Esophagus squamous epithelium (tissue), 5 donors: ENCODE measurements at regions not wholly inside any gene's neighbourhood (a gene's known extent, or its start where the extent isn't known, plus 50 kb on each side); places are given as distances from the start of the nearest gene placed in this dataset.

Experiments
- DNase-seq: peaks from one replicate; lab custom pipeline; 2025; lab: John Stamatoyannopoulos, UW
- H3K27ac ChIP-seq, 4 donors: fragments of 200-600 bp; sonication (generic); one replicate each; pipeline ENCODE4 v1.5.1; 2016 to 2019; ENCODE audit warnings: mild to moderate bottlenecking in 1 of 4
- H3K27me3 ChIP-seq, 4 donors: fragments of 200-600 bp; sonication (generic); 1 replicate in 3 of 4; 2 replicates in 1 of 4; pipeline versions ENCODE4 v1.5.1 to v1.6.0; 2017 to 2021; ENCODE audit warnings: antibody characterized with exemption in 1 of 4
- H3K36me3 ChIP-seq, 3 donors: fragments of 200-600 bp; sonication (generic); one replicate each; pipeline ENCODE4 v1.5.1; 2016 to 2019
- H3K4me1 ChIP-seq, 3 donors: fragments of 200-600 bp; sonication (generic); one replicate each; pipeline ENCODE4 v1.5.1; 2017 to 2019
- H3K4me3 ChIP-seq, 4 donors: fragments of 200-600 bp; sonication (generic); 1 replicate in 3 of 4; 2 replicates in 1 of 4; pipeline ENCODE4 v1.5.1; 2016 to 2019; ENCODE audit warnings: mild to moderate bottlenecking in 2 of 4, moderate library complexity in 1 of 4
- H3K9me3 ChIP-seq, 3 donors: fragments of 200-600 bp; sonication (generic); one replicate each; pipeline ENCODE4 v1.5.1; 2016 to 2019
- POLR2A ChIP-seq, 4 donors: fragments of 450-650 bp; IDR thresholded peaks; one replicate each; pipeline ENCODE4 v1.6.1; 2017; ENCODE audit warnings: antibody characterized with exemption in 4 of 4, mild to moderate bottlenecking in 4 of 4, moderate library complexity in 3 of 4
- WGBS, 2 donors: methylation state at CpG; one replicate each; pipeline ENCODE4 v1.1.5; 2018; 5-methylcytosine and 5-hydroxymethylcytosine counted together
- intact Hi-C: fragments of 100-400 bp; cut with DNase I; formaldehyde crosslinking; loops from one replicate; pipeline ENCODE4 v1.15.0; 2022
- TF ChIP-seq, protein P1 (sequence below), 6 experiments: fragments of 450-650 bp in 4 of 6; fragments of 200-600 bp in 2 of 6; sonication (generic) in 2 of 6; IDR thresholded peaks; one replicate each; pipeline ENCODE4 v1.5.1; 2016 to 2019; ENCODE audit warnings: antibody characterized with exemption in 6 of 6, mild to moderate bottlenecking in 4 of 6, moderate library complexity in 4 of 6
- donor health status: DM: yes; HTN: yes; CAD: no.

DNA sequence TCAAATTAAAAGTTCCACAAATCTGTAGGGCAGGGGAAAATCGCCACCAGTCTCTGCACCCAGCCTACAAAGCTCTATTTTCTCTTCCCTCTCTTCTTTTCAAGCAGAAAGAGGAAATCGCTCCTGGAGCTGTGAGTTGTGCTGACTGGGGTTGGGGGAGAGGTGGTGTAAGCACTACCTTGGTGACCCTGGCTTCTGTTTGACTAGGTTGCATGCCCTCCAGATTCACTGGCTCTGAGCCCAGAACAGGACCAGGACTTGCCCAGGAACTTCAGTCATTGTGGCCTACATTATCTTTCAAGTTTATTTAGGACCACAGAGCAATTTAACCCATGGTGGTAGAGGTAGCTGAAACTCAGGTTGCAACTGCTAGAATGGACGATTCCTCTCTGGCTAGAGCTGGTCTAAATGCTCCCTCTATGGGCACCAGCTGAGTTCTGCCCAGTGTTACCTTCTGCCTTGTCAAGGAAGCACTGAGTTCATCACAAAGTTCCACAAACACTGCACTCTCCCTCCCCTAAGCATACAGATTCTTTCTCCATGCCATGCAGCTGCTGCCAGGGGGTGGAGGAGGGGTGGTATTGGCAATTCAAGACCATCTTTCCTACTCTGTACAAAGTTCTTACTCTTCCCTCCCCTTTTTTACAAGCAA lies 122.0 kb upstream of the BMP5 start:
- Histone ChIP-seq H3K36me3 (no peaks in the 10 kb centered on the region), H3K27me3 (no peaks in the 10 kb centered on the region), H3K4me3 (no peak overlapping the region), H3K4me1 (no peaks in the 10 kb centered on the region), H3K9me3 (peaks cover 0 to 12% (median 0%) of the 10 kb centered on the region in 3 donors), H3K27ac (no peak overlapping the region)
- WGBS, 2 donors = 69 to 83% methylated on average over 3 of the region's 3 CpGs
- intact Hi-C loops = no loop called here
- no peak for TF ChIP-seq POLR2A (IDR thresholded peaks at IDR 0.05)
- TF ChIP-seq, protein P1, sequence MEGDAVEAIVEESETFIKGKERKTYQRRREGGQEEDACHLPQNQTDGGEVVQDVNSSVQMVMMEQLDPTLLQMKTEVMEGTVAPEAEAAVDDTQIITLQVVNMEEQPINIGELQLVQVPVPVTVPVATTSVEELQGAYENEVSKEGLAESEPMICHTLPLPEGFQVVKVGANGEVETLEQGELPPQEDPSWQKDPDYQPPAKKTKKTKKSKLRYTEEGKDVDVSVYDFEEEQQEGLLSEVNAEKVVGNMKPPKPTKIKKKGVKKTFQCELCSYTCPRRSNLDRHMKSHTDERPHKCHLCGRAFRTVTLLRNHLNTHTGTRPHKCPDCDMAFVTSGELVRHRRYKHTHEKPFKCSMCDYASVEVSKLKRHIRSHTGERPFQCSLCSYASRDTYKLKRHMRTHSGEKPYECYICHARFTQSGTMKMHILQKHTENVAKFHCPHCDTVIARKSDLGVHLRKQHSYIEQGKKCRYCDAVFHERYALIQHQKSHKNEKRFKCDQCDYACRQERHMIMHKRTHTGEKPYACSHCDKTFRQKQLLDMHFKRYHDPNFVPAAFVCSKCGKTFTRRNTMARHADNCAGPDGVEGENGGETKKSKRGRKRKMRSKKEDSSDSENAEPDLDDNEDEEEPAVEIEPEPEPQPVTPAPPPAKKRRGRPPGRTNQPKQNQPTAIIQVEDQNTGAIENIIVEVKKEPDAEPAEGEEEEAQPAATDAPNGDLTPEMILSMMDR (IDR thresholded peaks at IDR 0.05) = no peak
- DNase-seq = no peak

DNA sequence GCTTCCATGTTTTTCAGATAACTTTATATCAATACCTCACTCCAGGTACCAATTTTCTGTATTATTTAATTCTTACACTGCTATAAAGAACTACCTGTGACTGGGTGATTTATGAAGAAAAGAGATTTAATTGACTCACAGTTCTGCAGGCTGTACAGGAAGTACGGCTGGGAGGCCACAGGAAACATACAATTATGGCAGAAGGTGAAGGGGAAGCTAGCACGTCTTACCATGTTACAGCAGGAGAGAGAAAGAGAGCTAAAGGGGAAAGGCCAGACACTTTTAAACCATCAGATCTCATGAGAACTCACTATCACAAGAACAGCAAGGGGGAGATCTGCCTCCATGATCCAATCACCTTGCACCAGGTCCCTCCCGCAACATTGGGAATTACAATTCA lies 119.1 kb upstream of the BMP5 start:
- 63 to 76% methylated on average over 3 of the region's 3 CpGs for WGBS, 2 donors
- no peak for TF ChIP-seq POLR2A (IDR thresholded peaks at IDR 0.05)
- TF ChIP-seq, protein P1 (IDR thresholded peaks at IDR 0.05) = no peak
- intact Hi-C loops = no loop called here
- no peaks in the 10 kb centered on the region for H3K36me3 ChIP-seq
- H3K4me1 ChIP-seq = no peaks in the 10 kb centered on the region
- no peak overlapping the region for H3K4me3 ChIP-seq
- no peak for DNase-seq
- H3K27ac ChIP-seq = no peak overlapping the region
- peaks cover 0 to 12% (median 0%) of the 10 kb centered on the region in 3 donors for H3K9me3 ChIP-seq
- H3K27me3 ChIP-seq = no peaks in the 10 kb centered on the region

DNA sequence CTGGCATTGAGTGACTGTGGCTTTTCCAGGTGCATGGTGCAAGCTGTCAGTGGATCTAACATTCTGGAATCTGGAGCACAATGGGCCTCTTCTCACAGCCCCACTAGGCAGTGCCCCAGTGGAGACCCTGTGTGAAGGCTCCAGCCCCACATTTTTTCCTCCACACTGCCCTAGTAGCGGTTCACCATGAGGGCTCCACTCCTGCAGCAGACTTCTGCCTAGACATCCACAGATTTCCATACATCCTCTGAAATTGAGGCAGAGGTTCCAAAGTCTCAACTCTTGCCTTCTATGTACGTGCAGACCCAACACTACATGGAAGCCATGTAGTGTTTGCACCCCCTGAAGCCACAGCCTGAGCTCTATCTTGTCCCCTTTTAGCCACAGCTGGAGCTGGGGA lies 118.0 kb upstream of the BMP5 start:
- intact Hi-C loops = no loop called here
- H3K36me3 ChIP-seq = no peaks in the 10 kb centered on the region
- H3K4me1 ChIP-seq = no peaks in the 10 kb centered on the region
- no peak for DNase-seq
- H3K27me3 ChIP-seq = no peaks in the 10 kb centered on the region
- TF ChIP-seq, protein P1 (IDR thresholded peaks at IDR 0.05) = no peak
- TF ChIP-seq POLR2A (IDR thresholded peaks at IDR 0.05) = no peak
- no peak overlapping the region for H3K4me3 ChIP-seq
- peaks cover 0 to 12% (median 0%) of the 10 kb centered on the region in 3 donors for H3K9me3 ChIP-seq
- WGBS, 2 donors = 70% methylated on average over 2 of the region's 2 CpGs; no CpG with 5 or more reads in 1 of the 2 donors
- H3K27ac ChIP-seq = no peak overlapping the region

DNA sequence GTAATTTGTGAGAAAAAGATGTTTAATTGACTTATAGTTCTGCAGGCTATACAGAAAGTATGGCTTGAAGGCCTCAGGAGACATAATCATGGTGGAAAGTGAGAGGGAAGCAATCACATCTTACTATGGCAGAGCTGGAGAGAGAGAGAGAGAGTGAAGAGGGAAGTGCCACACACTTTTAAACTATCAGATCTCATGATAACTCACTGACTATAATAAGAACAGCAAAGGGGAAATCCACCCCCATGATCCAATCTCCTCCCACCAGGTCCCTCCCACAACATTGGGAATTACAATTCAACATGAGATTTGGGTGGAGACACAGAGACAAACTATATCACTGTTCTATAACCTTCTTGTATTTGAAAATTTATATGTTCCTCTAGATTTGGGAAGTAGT lies 117.2 kb upstream of the BMP5 start:
- Histone ChIP-seq H3K9me3 (peaks cover 0 to 12% (median 0%) of the 10 kb centered on the region in 3 donors), H3K4me1 (no peaks in the 10 kb centered on the region), H3K27me3 (no peaks in the 10 kb centered on the region), H3K36me3 (no peaks in the 10 kb centered on the region), H3K27ac (no peak overlapping the region), H3K4me3 (no peak overlapping the region)
- no peak for DNase-seq
- TF ChIP-seq, protein P1 (IDR thresholded peaks at IDR 0.05) = no peak
- TF ChIP-seq POLR2A (IDR thresholded peaks at IDR 0.05) = no peak
- intact Hi-C loops = no loop called here

DNA sequence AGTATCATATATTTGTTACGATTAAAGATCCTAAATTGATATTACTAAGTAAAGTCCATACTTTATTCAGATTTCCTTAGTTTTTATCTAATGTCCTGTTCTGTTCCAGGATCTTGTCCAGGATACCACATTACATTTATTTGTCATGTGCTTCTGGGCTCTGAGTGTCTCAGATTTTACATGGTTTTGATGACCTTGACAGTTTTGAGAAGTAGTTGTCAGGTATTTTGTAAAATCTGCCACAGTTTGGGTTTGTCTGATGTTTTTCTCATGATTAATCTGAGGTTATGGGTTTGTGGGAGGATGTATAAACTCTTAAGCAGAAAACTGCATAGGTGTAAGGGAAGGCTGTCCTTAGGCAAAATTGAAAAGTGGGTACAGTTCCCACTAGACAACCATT lies 109.9 kb upstream of the BMP5 start:
- H3K36me3 ChIP-seq = no peaks in the 10 kb centered on the region
- H3K4me1 ChIP-seq = no peaks in the 10 kb centered on the region
- TF ChIP-seq POLR2A (IDR thresholded peaks at IDR 0.05) = no peak
- TF ChIP-seq, protein P1 (IDR thresholded peaks at IDR 0.05) = no peak
- H3K27ac ChIP-seq = no peak overlapping the region
- intact Hi-C loops = no loop called here
- DNase-seq = no peak
- no peaks in the 10 kb centered on the region for H3K9me3 ChIP-seq
- no peaks in the 10 kb centered on the region for H3K27me3 ChIP-seq
- H3K4me3 ChIP-seq = no peak overlapping the region
- WGBS, 2 donors = 90 to 93% methylated on average over 1 of the region's 1 CpG
